Brain microvascular endothelial cell (primary cell): ENCODE measurements at regions not wholly inside any gene's neighbourhood (a gene's known extent, or its start where the extent isn't known, plus 50 kb on each side); places are given as distances from the start of the nearest gene placed in this dataset.

Experiments
- DNase-seq: peaks from one replicate; pipeline ENCODE4 v3.0.0-alpha.2; 2020
- H3K27ac ChIP-seq: fragments of 250-450 bp; sonication (Bioruptor Pico); 2 replicates; pipeline ENCODE4 v1.5.1; 2020; ENCODE audit warnings: mild to moderate bottlenecking, moderate library complexity
- H3K27me3 ChIP-seq: fragments of 250-450 bp; sonication (Bioruptor Pico); replicated peaks from 2 replicates; pipeline ENCODE4 v1.5.1; 2020; ENCODE audit warnings: mild to moderate bottlenecking
- H3K36me3 ChIP-seq: fragments of 250-450 bp; sonication (Bioruptor Pico); replicated peaks from 2 replicates; pipeline ENCODE4 v1.5.1; 2020; ENCODE audit warnings: mild to moderate bottlenecking
- H3K4me3 ChIP-seq: 2 replicates; pipeline ENCODE4 v1.5.1; 2011; ENCODE audit warnings: low read depth, mild to moderate bottlenecking, control low read depth, low read length, moderate library complexity
- CTCF ChIP-seq: IDR thresholded peaks from 2 replicates; pipeline ENCODE4 v1.5.1; 2011; ENCODE audit warnings: low read depth, mild to moderate bottlenecking, moderate library complexity, low read length, control low read depth, inconsistent platforms; ENCODE audit errors: missing control alignments
- in situ Hi-C: cut with HindIII; loops from 2 replicates; pipeline ENCODE4 v1.10.0; 2017; ENCODE audit warnings: low sequenced_read_pairs, low pct_ligation_motif_present

- Histone ChIP-seq H3K27ac (no peak overlapping the region), H3K36me3 (no peaks in the 10 kb centered on the region), H3K4me3 (no peak overlapping the region), H3K27me3 (no peaks in the 10 kb centered on the region)
- in situ Hi-C loops: no loop called here
- no peak for TF ChIP-seq CTCF
- DNase-seq: no peak
These were observed 50.9 kb upstream of the CD36 start for GRCh38 chr7:80587538-80587937.

- DNase-seq: no peak
- in situ Hi-C loops: no loop called here
- no peaks in the 10 kb centered on the region for H3K27me3 ChIP-seq
These were observed 49.9 kb upstream of the CD36 start for GRCh38 chr7:80588591-80588990.

More at GRCh38 chr7:80588591-80588990, 49.9 kb upstream of the CD36 start:
- H3K4me3 ChIP-seq: no peak overlapping the region
- no peak overlapping the region for H3K27ac ChIP-seq
- TF ChIP-seq CTCF: no peak
- H3K36me3 ChIP-seq: no peaks in the 10 kb centered on the region
